IMR-90 (cell line): ENCODE measurements at regions not wholly inside any gene's neighbourhood (a gene's known extent, or its start where the extent isn't known, plus 50 kb on each side); places are given as distances from the start of the nearest gene placed in this dataset.

Source experiments
- ATAC-seq: fragments of 200-7000 bp; cut with Tn5 transposase; 2 replicates; pipeline ENCODE4 v1.9.1; 2020; ENCODE audit warnings: low read depth, mild to moderate bottlenecking, moderate library complexity
- BruUV-seq: library from RNA; stranded (reverse); fragments of 400-500 nt; replicated peaks from 2 replicates; lab custom pipeline; 2021; lab: Mats Ljungman, UMichigan
- CTCF ChIA-PET: fragments of 300-600 bp; formaldehyde crosslinking; extraction: SDS; loops from one replicate; lab custom pipeline; 2021; ENCODE audit warnings: antibody characterized with exemption; lab: Yijun Ruan, JAX
- POLR2A ChIA-PET: fragments of 300-600 bp; sonication (Branson Sonifier 250); formaldehyde crosslinking; loops from one replicate; lab custom pipeline; 2022; ENCODE audit warnings: antibody characterized with exemption; ENCODE audit not compliant: unreplicated experiment; lab: Charles Lee
- DNase-seq: peaks from one replicate; pipeline ENCODE4 v3.0.0; 2013
- H2AFZ ChIP-seq: replicated peaks from 2 replicates; pipeline ENCODE3; 2013; ENCODE audit warnings: low read length, mild to moderate bottlenecking; ENCODE audit not compliant: poor library complexity
- H2AK5ac ChIP-seq: 2 replicates; pipeline ENCODE4 v1.6.1; 2013; ENCODE audit warnings: low read depth, low read length, inconsistent platforms
- H2AK9ac ChIP-seq: replicated peaks from 2 replicates; pipeline ENCODE3; 2013; ENCODE audit warnings: mild to moderate bottlenecking, low read depth, low read length, moderate library complexity; ENCODE audit not compliant: poor library complexity
- H2BK120ac ChIP-seq: 2 replicates; pipeline ENCODE4 v1.6.1; 2013; ENCODE audit warnings: low read depth, low read length, inconsistent platforms
- H2BK15ac ChIP-seq: 3 replicates; pipeline ENCODE4 v1.6.1; 2013; ENCODE audit warnings: low read depth, low read length, inconsistent platforms
- H2BK20ac ChIP-seq: 2 replicates; pipeline ENCODE4 v1.6.1; 2013; ENCODE audit warnings: low read depth, mild to moderate bottlenecking, inconsistent platforms, low read length, moderate library complexity
- H2BK5ac ChIP-seq: 2 replicates; pipeline ENCODE4 v1.6.1; 2013; ENCODE audit warnings: mild to moderate bottlenecking, low read depth, low read length, inconsistent platforms; ENCODE audit not compliant: poor library complexity, severe bottlenecking
- H3K14ac ChIP-seq: replicated peaks from 2 replicates; pipeline ENCODE4 v1.6.1; 2013; ENCODE audit warnings: low read depth, low read length, inconsistent platforms
- H3K18ac ChIP-seq: 2 replicates; pipeline ENCODE4 v1.6.1; 2013; ENCODE audit warnings: low read depth, low read length, control low read depth
- H3K23ac ChIP-seq: 2 replicates; pipeline ENCODE4 v1.6.1; 2013; ENCODE audit warnings: low read depth, low read length, inconsistent platforms
- H3K27ac ChIP-seq: 2 replicates; pipeline ENCODE4 v1.5.1; 2013; ENCODE audit warnings: mild to moderate bottlenecking, control low read depth, low read length; ENCODE audit not compliant: insufficient read depth
- H3K27me3 ChIP-seq: 2 replicates; pipeline ENCODE4 v1.6.1; 2013; ENCODE audit warnings: low read length; ENCODE audit not compliant: control insufficient read depth, insufficient read depth
- H3K36me3 ChIP-seq: 2 replicates; pipeline ENCODE4 v1.6.1; 2013; ENCODE audit warnings: low read length, mixed read lengths; ENCODE audit not compliant: control insufficient read depth, insufficient read depth
- H3K4ac ChIP-seq: 2 replicates; pipeline ENCODE4 v1.6.1; 2013; ENCODE audit warnings: low read depth, low read length, inconsistent platforms
- H3K4me1 ChIP-seq: 2 replicates; pipeline ENCODE4 v1.6.1; 2013; ENCODE audit warnings: low read length, mixed read lengths; ENCODE audit not compliant: control insufficient read depth, insufficient read depth
- H3K4me2 ChIP-seq: 2 replicates; pipeline ENCODE4 v1.6.1; 2013; ENCODE audit warnings: low read depth, mild to moderate bottlenecking, control low read depth, low read length, moderate library complexity
- H3K4me3 ChIP-seq: 2 replicates; pipeline ENCODE4 v1.5.1; 2013; ENCODE audit warnings: low read depth, mild to moderate bottlenecking, control low read depth, low read length, moderate library complexity; ENCODE audit not compliant: insufficient read depth
- H3K56ac ChIP-seq: 2 replicates; pipeline ENCODE4 v1.6.1; 2013; ENCODE audit warnings: low read length, inconsistent platforms; ENCODE audit not compliant: insufficient read depth; ENCODE audit errors: extremely low read depth
- H3K79me1 ChIP-seq, 2 experiments: 2 replicates each; pipeline ENCODE4 v1.6.1; 2013; ENCODE audit warnings: low read length in 2 of 2, inconsistent platforms in 1 of 2, low read depth in 1 of 2
- H3K9ac ChIP-seq: 2 replicates; pipeline ENCODE4 v1.6.1; 2013; ENCODE audit warnings: low read depth, low read length, control low read depth
- H3K9me1 ChIP-seq: 2 replicates; pipeline ENCODE4 v1.6.1; 2013; ENCODE audit warnings: low read length, inconsistent platforms; ENCODE audit not compliant: insufficient read depth
- H3K9me3 ChIP-seq: 2 replicates; pipeline ENCODE4 v1.6.1; 2013; ENCODE audit warnings: low read length; ENCODE audit not compliant: control insufficient read depth, insufficient read depth
- H4K20me1 ChIP-seq: 2 replicates; pipeline ENCODE4 v1.6.1; 2013; ENCODE audit warnings: low read length, inconsistent platforms; ENCODE audit not compliant: insufficient read depth
- H4K5ac ChIP-seq: 2 replicates; pipeline ENCODE4 v1.6.1; 2013; ENCODE audit warnings: mild to moderate bottlenecking, low read depth, low read length, control low read depth
- H4K8ac ChIP-seq, 2 experiments: 2 replicates each; pipeline ENCODE4 v1.6.1; 2013; ENCODE audit warnings: low read depth in 2 of 2, low read length in 2 of 2, control low read depth in 1 of 2, inconsistent platforms in 1 of 2
- H4K91ac ChIP-seq: 2 replicates; pipeline ENCODE4 v1.6.1; 2013; ENCODE audit warnings: low read depth, low read length, inconsistent platforms; ENCODE audit not compliant: insufficient read depth
- BHLHE40 ChIP-seq: fragments of 150-350 bp; IDR thresholded peaks from 2 replicates; pipeline ENCODE4 v1.6.1; 2016; ENCODE audit warnings: mild to moderate bottlenecking, low read depth, low read length
- MAFK ChIP-seq: IDR thresholded peaks from 2 replicates; pipeline ENCODE4 v1.6.1; 2012; ENCODE audit warnings: low read depth, low read length, improper control_type of control experiment
- MAZ ChIP-seq: IDR thresholded peaks from 2 replicates; pipeline ENCODE4 v1.6.1; 2012; ENCODE audit warnings: low read depth, mild to moderate bottlenecking, low read length, improper control_type of control experiment, moderate library complexity, borderline replicate concordance
- NFE2L2 ChIP-seq: fragments of 150-350 bp; IDR thresholded peaks from 2 replicates; pipeline ENCODE4 v1.6.1; 2016; ENCODE audit warnings: low read depth, mild to moderate bottlenecking, low read length
- WGBS, 2 experiments: methylation state at CpG; one replicate each; pipeline versions ENCODE4 v1.1.5 to v1.1.7; 2013; ENCODE audit warnings: missing lambda C conversion rate in 2 of 2; ENCODE audit not compliant: insufficient read length in 1 of 2; ENCODE audit errors: extremely low coverage in 2 of 2; 5-methylcytosine and 5-hydroxymethylcytosine counted together
- dilution Hi-C: fragments of 300-500 bp; cut with HindIII; formaldehyde crosslinking; loops from one replicate; pipeline ENCODE4 v1.14.3; 2018; ENCODE audit warnings: low sequenced_read_pairs; ENCODE audit not compliant: unreplicated experiment
- in situ Hi-C: fragments of 300-500 bp; cut with MboI; formaldehyde crosslinking; loops from 3 replicates; pipeline ENCODE4 v1.14.3; 2019; ENCODE audit warnings: low sequenced_read_pairs, inconsistent platforms, mixed read lengths
- intact Hi-C: fragments of 100-400 bp; cut with micrococcal nuclease; formaldehyde crosslinking; loops from 2 replicates; pipeline ENCODE4 v1.10.0; 2022

DNA sequence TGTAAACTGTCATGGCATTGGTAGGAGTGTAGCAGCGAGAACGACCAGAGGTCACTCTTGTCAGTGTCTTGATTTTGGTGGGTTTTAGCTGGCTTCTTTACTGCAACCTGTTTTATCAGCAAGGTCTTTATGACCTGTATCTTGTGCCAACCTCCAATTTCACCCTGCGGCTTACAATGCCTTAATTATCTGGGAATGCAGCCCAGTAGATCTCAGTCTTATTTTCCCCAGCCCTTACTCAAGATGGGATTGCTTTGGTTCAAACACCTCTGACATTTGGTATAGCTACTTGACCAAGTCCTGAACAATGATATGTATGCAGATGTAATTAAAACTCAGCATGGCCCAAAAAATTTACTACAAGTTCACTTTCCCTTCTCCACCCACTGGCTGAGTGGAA is 388.4 kb downstream of the RSL24D1 start:
- no CpG with 5 or more reads among the region's 3 CpGs for WGBS, 2 experiments
- H3K18ac ChIP-seq: no peak overlapping the region
- H2BK5ac ChIP-seq: no peak overlapping the region
- no peaks in the 10 kb centered on the region; the same call in 1 of the 2 replicates for H3K9me3 ChIP-seq
- no peak overlapping the region for H3K4ac ChIP-seq
- dilution Hi-C loops (no loop called here), intact Hi-C loops (no loop called here), in situ Hi-C loops (loop anchor here (25.0 kb wide), 1 partner anchor 104 kb away; no protein-coding TSS in a partner anchor)
- H4K91ac ChIP-seq: no peak overlapping the region
- H3K23ac ChIP-seq: no peak overlapping the region
- no peak overlapping the region for H3K14ac ChIP-seq
- no peak overlapping the region for H2BK15ac ChIP-seq
- no peak overlapping the region for H2AFZ ChIP-seq
- H3K4me3 ChIP-seq: no peak overlapping the region
- H3K4me2 ChIP-seq: no peak overlapping the region
- CTCF ChIA-PET: interaction anchor here (0.9 kb wide), 1 partner anchor 13 kb away, joined by 3 read pairs; no protein-coding TSS in a partner anchor
- H2BK20ac ChIP-seq: no peak overlapping the region
- TF ChIP-seq MAFK (no peak), NFE2L2 (no peak), MAZ (no peak), BHLHE40 (no peak)
- H3K56ac ChIP-seq: no peak overlapping the region
- H4K8ac ChIP-seq: no peak overlapping the region
- POLR2A ChIA-PET: no interaction called here
- no peak overlapping the region for H3K27ac ChIP-seq
- no peak overlapping the region for H2AK9ac ChIP-seq
- no peaks in the 10 kb centered on the region for H3K36me3 ChIP-seq
- H3K4me1 ChIP-seq: no peaks in the 10 kb centered on the region
- H4K20me1 ChIP-seq: no peaks in the 10 kb centered on the region
- no peak for DNase-seq
- no peak overlapping the region for H2AK5ac ChIP-seq
- no peaks in the 10 kb centered on the region for H3K27me3 ChIP-seq
- H2BK120ac ChIP-seq: no peak overlapping the region
- no peaks in the 10 kb centered on the region for H3K79me1 ChIP-seq
- BruUV-seq: no TSS peak
- H3K9ac ChIP-seq: no peak overlapping the region
- H3K9me1 ChIP-seq: no peaks in the 10 kb centered on the region
- ATAC-seq: no peak
- no peak overlapping the region for H4K5ac ChIP-seq
